ENCODE measurements at regions not wholly inside any gene's neighbourhood (a gene's known extent, or its start where the extent isn't known, plus 50 kb on each side); places are given as distances from the start of the nearest gene placed in this dataset.

GRCh38 chr13:89474432-89474831 is 1803.3 kb downstream of the SLITRK5 start:
- Histone ChIP-seq H3K9ac (ENCODE audit: low read depth in 1 of 2, low read length in 2 of 2) (no peak overlapping the region), H3K27me3 (ENCODE audit: control insufficient read depth in 1 of 2, insufficient read depth in 2 of 2, low read length in 2 of 2) (no peaks in the 10 kb centered on the region), H3K4me3 (ENCODE audit: low read depth in 1 of 2, low read length in 2 of 2) (no peak overlapping the region), H3K27ac (ENCODE audit: low read depth, low read length) (no peak overlapping the region), H3K9me3 (ENCODE audit: control insufficient read depth in 1 of 2, low read length in 2 of 2) (peaks cover 16 to 18% of the 10 kb centered on the region in 2 donors), H3K4me1 (ENCODE audit: control insufficient read depth in 1 of 2, insufficient read depth in 2 of 2, low read length in 2 of 2) (no peaks in the 10 kb centered on the region), H3K36me3 (ENCODE audit: control insufficient read depth in 1 of 2, insufficient read depth in 2 of 2, low read length in 2 of 2) (no peaks in the 10 kb centered on the region)

- Histone ChIP-seq H3K27me3 (ENCODE audit: control insufficient read depth in 1 of 2, insufficient read depth in 2 of 2, low read length in 2 of 2) (no peaks in the 10 kb centered on the region), H3K4me1 (ENCODE audit: control insufficient read depth in 1 of 2, insufficient read depth in 2 of 2, low read length in 2 of 2) (no peaks in the 10 kb centered on the region), H3K27ac (ENCODE audit: low read depth, low read length) (no peak overlapping the region), H3K4me3 (ENCODE audit: low read depth in 1 of 2, low read length in 2 of 2) (no peak overlapping the region), H3K9ac (ENCODE audit: low read depth in 1 of 2, low read length in 2 of 2) (no peak overlapping the region), H3K9me3 (ENCODE audit: control insufficient read depth in 1 of 2, low read length in 2 of 2) (peaks cover 0 to 2% of the 10 kb centered on the region in 2 donors), H3K36me3 (ENCODE audit: control insufficient read depth in 1 of 2, insufficient read depth in 2 of 2, low read length in 2 of 2) (no peaks in the 10 kb centered on the region)
Observed at GRCh38 chr13:89486065-89486464, 1814.9 kb downstream of the SLITRK5 start.

- no peak overlapping the region for H3K27ac ChIP-seq (ENCODE audit: low read depth, low read length)
Observed at GRCh38 chr13:89486709-89487108, 1815.5 kb downstream of the SLITRK5 start.

GRCh38 chr13:89490661-89491060 is 1819.5 kb downstream of the SLITRK5 start:
- no peak overlapping the region for H3K4me3 ChIP-seq (ENCODE audit: low read depth in 1 of 2, low read length in 2 of 2)
- H3K9ac ChIP-seq (ENCODE audit: low read depth in 1 of 2, low read length in 2 of 2): no peak overlapping the region
- H3K4me1 ChIP-seq (ENCODE audit: control insufficient read depth in 1 of 2, insufficient read depth in 2 of 2, low read length in 2 of 2): no peaks in the 10 kb centered on the region
- H3K27ac ChIP-seq (ENCODE audit: low read depth, low read length): no peak overlapping the region
- H3K27me3 ChIP-seq (ENCODE audit: control insufficient read depth in 1 of 2, insufficient read depth in 2 of 2, low read length in 2 of 2): no peaks in the 10 kb centered on the region
- H3K36me3 ChIP-seq (ENCODE audit: control insufficient read depth in 1 of 2, insufficient read depth in 2 of 2, low read length in 2 of 2): no peaks in the 10 kb centered on the region
- peaks cover 0 to 6% of the 10 kb centered on the region in 2 donors for H3K9me3 ChIP-seq (ENCODE audit: control insufficient read depth in 1 of 2, low read length in 2 of 2)

More at GRCh38 chr13:89486709-89487108, 1815.5 kb downstream of the SLITRK5 start:
- Histone ChIP-seq H3K9me3 (ENCODE audit: control insufficient read depth in 1 of 2, low read length in 2 of 2) (peaks cover 0 to 2% of the 10 kb centered on the region in 2 donors), H3K36me3 (ENCODE audit: control insufficient read depth in 1 of 2, insufficient read depth in 2 of 2, low read length in 2 of 2) (no peaks in the 10 kb centered on the region), H3K27me3 (ENCODE audit: control insufficient read depth in 1 of 2, insufficient read depth in 2 of 2, low read length in 2 of 2) (no peaks in the 10 kb centered on the region), H3K4me1 (ENCODE audit: control insufficient read depth in 1 of 2, insufficient read depth in 2 of 2, low read length in 2 of 2) (no peaks in the 10 kb centered on the region), H3K9ac (ENCODE audit: low read depth in 1 of 2, low read length in 2 of 2) (no peak overlapping the region), H3K4me3 (ENCODE audit: low read depth in 1 of 2, low read length in 2 of 2) (no peak overlapping the region)

- H3K27me3 ChIP-seq (ENCODE audit: control insufficient read depth in 1 of 2, insufficient read depth in 2 of 2, low read length in 2 of 2): no peaks in the 10 kb centered on the region
- peaks cover 0 to 7% of the 10 kb centered on the region in 2 donors for H3K9me3 ChIP-seq (ENCODE audit: control insufficient read depth in 1 of 2, low read length in 2 of 2)
Observed at GRCh38 chr13:89496478-89496877, 1825.3 kb downstream of the SLITRK5 start.

GRCh38 chr13:89497658-89498057 is 1826.5 kb downstream of the SLITRK5 start:
- no peak overlapping the region for H3K4me3 ChIP-seq (ENCODE audit: low read depth in 1 of 2, low read length in 2 of 2)
- no peaks in the 10 kb centered on the region for H3K36me3 ChIP-seq (ENCODE audit: control insufficient read depth in 1 of 2, insufficient read depth in 2 of 2, low read length in 2 of 2)
- no peak overlapping the region for H3K9ac ChIP-seq (ENCODE audit: low read depth in 1 of 2, low read length in 2 of 2)

More at GRCh38 chr13:89496478-89496877, 1825.3 kb downstream of the SLITRK5 start:
- Histone ChIP-seq H3K9ac (ENCODE audit: low read depth in 1 of 2, low read length in 2 of 2) (no peak overlapping the region), H3K4me3 (ENCODE audit: low read depth in 1 of 2, low read length in 2 of 2) (no peak overlapping the region), H3K4me1 (ENCODE audit: control insufficient read depth in 1 of 2, insufficient read depth in 2 of 2, low read length in 2 of 2) (no peaks in the 10 kb centered on the region), H3K36me3 (ENCODE audit: control insufficient read depth in 1 of 2, insufficient read depth in 2 of 2, low read length in 2 of 2) (no peaks in the 10 kb centered on the region), H3K27ac (ENCODE audit: low read depth, low read length) (no peak overlapping the region)

GRCh38 chr13:89502286-89502685 is 1831.1 kb downstream of the SLITRK5 start:
- no peak overlapping the region for H3K4me3 ChIP-seq (ENCODE audit: low read depth in 1 of 2, low read length in 2 of 2)
- H3K9ac ChIP-seq (ENCODE audit: low read depth in 1 of 2, low read length in 2 of 2): no peak overlapping the region
- no peaks in the 10 kb centered on the region for H3K36me3 ChIP-seq (ENCODE audit: control insufficient read depth in 1 of 2, insufficient read depth in 2 of 2, low read length in 2 of 2)
- H3K27ac ChIP-seq (ENCODE audit: low read depth, low read length): no peak overlapping the region
- no peaks in the 10 kb centered on the region for H3K4me1 ChIP-seq (ENCODE audit: control insufficient read depth in 1 of 2, insufficient read depth in 2 of 2, low read length in 2 of 2)
- H3K9me3 ChIP-seq (ENCODE audit: control insufficient read depth in 1 of 2, low read length in 2 of 2): peaks cover 0 to 6% of the 10 kb centered on the region in 2 donors
- H3K27me3 ChIP-seq (ENCODE audit: control insufficient read depth in 1 of 2, insufficient read depth in 2 of 2, low read length in 2 of 2): no peaks in the 10 kb centered on the region

More at GRCh38 chr13:89497658-89498057, 1826.5 kb downstream of the SLITRK5 start:
- Histone ChIP-seq H3K27ac (ENCODE audit: low read depth, low read length) (no peak overlapping the region), H3K27me3 (ENCODE audit: control insufficient read depth in 1 of 2, insufficient read depth in 2 of 2, low read length in 2 of 2) (no peaks in the 10 kb centered on the region), H3K9me3 (ENCODE audit: control insufficient read depth in 1 of 2, low read length in 2 of 2) (peaks cover 0 to 6% of the 10 kb centered on the region in 2 donors), H3K4me1 (ENCODE audit: control insufficient read depth in 1 of 2, insufficient read depth in 2 of 2, low read length in 2 of 2) (no peaks in the 10 kb centered on the region)

GRCh38 chr13:89514534-89515312 is 1832.8 kb upstream of the MIR17HG start:
- no peaks in the 10 kb centered on the region for H3K36me3 ChIP-seq (ENCODE audit: control insufficient read depth in 1 of 2, insufficient read depth in 2 of 2, low read length in 2 of 2)
- no peaks in the 10 kb centered on the region for H3K4me1 ChIP-seq (ENCODE audit: control insufficient read depth in 1 of 2, insufficient read depth in 2 of 2, low read length in 2 of 2)
- H3K9ac ChIP-seq (ENCODE audit: low read depth in 1 of 2, low read length in 2 of 2): no peak overlapping the region
- H3K4me3 ChIP-seq (ENCODE audit: low read depth in 1 of 2, low read length in 2 of 2): no peak overlapping the region
- H3K27ac ChIP-seq (ENCODE audit: low read depth, low read length): no peak overlapping the region
- no peaks in the 10 kb centered on the region for H3K27me3 ChIP-seq (ENCODE audit: control insufficient read depth in 1 of 2, insufficient read depth in 2 of 2, low read length in 2 of 2)
- no peaks in the 10 kb centered on the region for H3K9me3 ChIP-seq (ENCODE audit: control insufficient read depth in 1 of 2, low read length in 2 of 2)

- Histone ChIP-seq H3K9ac (ENCODE audit: low read depth in 1 of 2, low read length in 2 of 2) (no peak overlapping the region), H3K27me3 (ENCODE audit: control insufficient read depth in 1 of 2, insufficient read depth in 2 of 2, low read length in 2 of 2) (no peaks in the 10 kb centered on the region), H3K27ac (ENCODE audit: low read depth, low read length) (no peak overlapping the region), H3K9me3 (ENCODE audit: control insufficient read depth in 1 of 2, low read length in 2 of 2) (no peaks in the 10 kb centered on the region), H3K4me3 (ENCODE audit: low read depth in 1 of 2, low read length in 2 of 2) (no peak overlapping the region), H3K36me3 (ENCODE audit: control insufficient read depth in 1 of 2, insufficient read depth in 2 of 2, low read length in 2 of 2) (no peaks in the 10 kb centered on the region), H3K4me1 (ENCODE audit: control insufficient read depth in 1 of 2, insufficient read depth in 2 of 2, low read length in 2 of 2) (no peaks in the 10 kb centered on the region)
Observed at GRCh38 chr13:89515948-89516347, 1831.5 kb upstream of the MIR17HG start.

GRCh38 chr13:89518289-89519077 is 1829.0 kb upstream of the MIR17HG start:
- no peaks in the 10 kb centered on the region for H3K36me3 ChIP-seq (ENCODE audit: control insufficient read depth in 1 of 2, insufficient read depth in 2 of 2, low read length in 2 of 2)
- no peaks in the 10 kb centered on the region for H3K9me3 ChIP-seq (ENCODE audit: control insufficient read depth in 1 of 2, low read length in 2 of 2)
- H3K27me3 ChIP-seq (ENCODE audit: control insufficient read depth in 1 of 2, insufficient read depth in 2 of 2, low read length in 2 of 2): no peaks in the 10 kb centered on the region
- no peak overlapping the region for H3K27ac ChIP-seq (ENCODE audit: low read depth, low read length)
- H3K9ac ChIP-seq (ENCODE audit: low read depth in 1 of 2, low read length in 2 of 2): no peak overlapping the region
- no peaks in the 10 kb centered on the region for H3K4me1 ChIP-seq (ENCODE audit: control insufficient read depth in 1 of 2, insufficient read depth in 2 of 2, low read length in 2 of 2)
- H3K4me3 ChIP-seq (ENCODE audit: low read depth in 1 of 2, low read length in 2 of 2): no peak overlapping the region
